GM18508 (cell line): ENCODE measurements at regions not wholly inside any gene's neighbourhood (a gene's known extent, or its start where the extent isn't known, plus 50 kb on each side); places are given as distances from the start of the nearest gene placed in this dataset.
"Not testable (repeated sequence)": the region's sequence is repeated elsewhere in the genome, so short reads cannot be mapped to it uniquely, and the experiment has no call there.

Source experiments
- ATAC-seq: cut with Tn5 transposase; IDR thresholded peaks from one replicate; pipeline ENCODE4 v1.9.1; 2021; ENCODE audit warnings: moderate number of reproducible peaks; ENCODE audit not compliant: insufficient read depth, unreplicated experiment

DNA sequence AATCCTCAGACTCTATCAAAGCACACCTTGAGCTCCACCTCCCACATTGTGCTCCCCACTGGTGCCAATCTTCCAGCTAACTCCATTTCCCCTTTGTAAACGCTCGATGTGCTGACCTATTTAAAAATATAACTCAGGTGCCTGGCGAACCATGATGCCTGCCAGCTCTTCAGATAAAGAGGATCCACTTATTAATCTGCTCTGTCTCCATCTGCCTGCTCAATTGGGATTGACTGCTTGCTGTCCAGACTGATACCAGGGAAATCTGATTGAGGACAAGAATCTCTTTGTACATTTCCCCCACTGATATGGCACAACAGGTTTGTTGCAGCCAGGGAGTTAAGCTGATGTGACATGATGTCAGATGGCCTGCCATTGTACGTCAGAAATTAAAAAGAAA is 2036.5 kb upstream of the CELF4 start:
- ATAC-seq: no peak

DNA sequence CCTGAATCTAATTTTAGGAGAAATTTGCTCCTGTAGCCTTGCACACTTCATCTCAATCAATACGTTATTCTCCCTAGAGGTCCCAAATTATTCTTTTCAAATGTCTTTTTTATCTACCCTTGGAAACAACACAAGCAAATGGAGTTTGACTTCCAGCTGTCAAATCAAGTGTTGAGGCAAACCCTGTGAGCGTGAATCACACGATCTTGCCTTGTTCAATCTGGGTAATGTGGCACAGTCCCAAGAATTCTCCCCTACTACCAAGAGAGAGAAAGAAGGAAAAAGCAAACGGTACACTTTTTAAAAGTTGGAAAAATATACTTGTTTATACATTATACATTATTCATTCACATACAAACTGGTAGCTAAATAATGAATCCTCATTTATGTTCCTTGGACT is 2035.3 kb upstream of the CELF4 start:
- ATAC-seq: no peak

DNA sequence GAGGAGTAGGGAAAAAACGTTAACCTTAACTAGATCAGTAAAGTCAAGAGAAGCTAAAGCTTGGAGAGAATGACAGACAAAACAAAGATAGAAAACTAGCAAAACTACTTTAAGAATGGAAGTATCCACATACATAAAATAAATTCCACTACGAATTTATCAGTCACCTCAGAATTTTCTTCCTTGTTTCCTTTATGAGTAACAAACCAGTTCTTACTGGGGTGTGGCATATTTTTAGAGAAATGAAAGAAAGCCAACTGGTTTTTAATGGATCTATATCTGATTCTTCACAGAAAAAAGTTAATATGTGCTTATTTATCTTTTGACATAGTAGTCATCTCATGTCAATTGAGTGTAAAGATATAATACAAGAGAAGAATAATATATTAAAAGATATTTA is 2033.7 kb upstream of the CELF4 start:
- no peak for ATAC-seq

DNA sequence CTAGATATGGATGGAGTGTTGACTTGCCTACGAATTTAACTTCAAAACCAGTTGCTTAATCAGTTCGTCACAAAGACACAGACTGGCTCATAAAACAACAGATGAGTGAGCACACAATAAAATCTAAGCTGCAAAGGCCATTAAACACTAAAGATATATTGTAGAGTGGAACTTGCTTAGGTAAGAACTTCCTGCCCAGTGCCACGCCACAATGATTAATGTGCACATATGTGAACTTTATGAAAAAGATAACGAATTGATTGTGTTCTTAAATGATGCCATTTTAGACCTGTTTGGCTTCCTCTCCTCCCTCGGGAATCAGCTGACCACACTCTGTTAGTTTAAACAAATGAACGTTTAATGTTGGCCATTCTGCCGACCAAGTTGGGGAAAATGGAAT is 2031.3 kb upstream of the CELF4 start:
- no peak for ATAC-seq

DNA sequence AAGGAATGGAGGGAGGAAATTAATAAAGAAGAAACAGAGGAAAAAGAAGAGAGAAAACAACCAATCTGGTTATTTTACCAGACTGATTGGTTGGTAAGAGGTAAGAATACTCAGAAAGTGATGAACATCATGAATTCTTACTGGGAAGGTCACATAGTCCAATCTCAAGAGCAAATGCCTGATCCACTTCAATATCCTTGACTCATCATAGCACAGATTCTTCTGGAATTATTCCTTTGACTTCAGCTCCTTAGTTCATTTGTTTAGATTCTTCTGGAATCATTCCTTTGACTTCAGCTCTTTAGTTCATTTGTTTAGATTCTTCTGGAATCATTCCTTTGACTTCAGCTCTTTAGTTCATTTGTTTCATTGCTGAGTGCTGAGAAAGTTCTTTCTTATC is 2030.6 kb upstream of the CELF4 start:
- ATAC-seq: no peak

DNA sequence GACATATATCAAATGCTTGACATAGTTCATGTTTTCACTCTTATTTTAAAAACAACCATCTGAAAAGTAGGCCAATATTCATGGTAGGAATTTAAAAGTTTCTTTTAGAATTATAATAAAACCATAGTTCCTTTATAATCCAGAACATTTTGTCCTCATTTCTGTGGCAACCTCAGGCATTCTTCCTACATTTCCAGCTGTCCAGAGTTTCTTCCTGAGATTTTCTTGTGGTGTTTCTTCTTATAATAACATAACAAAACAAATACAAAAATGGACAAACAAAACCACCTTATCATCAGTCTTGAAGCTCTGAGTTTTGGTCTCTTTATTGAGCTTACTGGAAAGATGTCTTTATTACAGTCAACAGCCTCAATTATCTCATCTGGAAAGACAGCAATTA is 2028.6 kb upstream of the CELF4 start:
- no peak for ATAC-seq

- ATAC-seq: no peak
These were observed 2026.1 kb upstream of the CELF4 start for GRCh38 chr18:39591649-39592048.

GRCh38 chr18:39589496-39589895 is 2023.9 kb upstream of the CELF4 start:
- no peak for ATAC-seq

DNA sequence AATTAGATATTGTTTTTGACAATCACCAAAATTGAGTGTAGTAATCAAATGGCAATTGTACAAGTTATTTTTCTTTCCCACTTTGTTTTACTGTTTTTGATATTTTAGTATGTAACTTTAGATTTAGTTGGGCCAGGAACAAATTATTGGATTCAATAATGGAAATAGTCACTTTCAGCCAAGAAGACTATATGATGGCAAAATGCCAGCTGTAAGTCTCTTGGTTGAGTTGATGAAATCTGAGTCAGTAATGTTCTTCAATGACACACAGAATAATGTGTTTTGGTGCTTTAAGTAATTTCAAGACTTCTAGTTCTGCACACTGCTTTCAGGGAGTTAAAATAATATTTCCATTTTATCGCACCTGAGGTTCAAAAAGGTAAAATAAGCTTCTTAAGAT is 2022.0 kb upstream of the CELF4 start:
- ATAC-seq: no peak

- no peak for ATAC-seq
These were observed 2021.1 kb upstream of the CELF4 start for GRCh38 chr18:39586741-39587140.

DNA sequence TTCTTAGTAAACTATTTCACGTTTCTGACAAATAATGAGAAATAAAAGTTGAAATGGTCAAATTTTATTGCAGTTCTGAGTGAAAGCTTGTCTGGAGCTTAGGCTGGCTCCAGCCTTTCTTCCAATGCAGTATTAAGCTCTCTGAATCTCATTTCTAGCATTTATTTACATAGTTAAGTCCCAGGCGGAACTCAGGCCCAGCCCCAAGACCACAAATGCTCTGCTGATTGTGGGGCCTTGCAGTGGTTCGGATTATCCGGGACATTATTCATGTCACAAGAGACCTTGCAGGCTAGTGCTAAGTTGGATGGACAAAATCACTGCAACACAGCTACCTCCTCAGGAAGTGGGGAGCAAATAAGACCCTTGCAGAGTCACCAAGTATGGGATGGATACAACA is 2009.3 kb upstream of the CELF4 start:
- no peak for ATAC-seq

DNA sequence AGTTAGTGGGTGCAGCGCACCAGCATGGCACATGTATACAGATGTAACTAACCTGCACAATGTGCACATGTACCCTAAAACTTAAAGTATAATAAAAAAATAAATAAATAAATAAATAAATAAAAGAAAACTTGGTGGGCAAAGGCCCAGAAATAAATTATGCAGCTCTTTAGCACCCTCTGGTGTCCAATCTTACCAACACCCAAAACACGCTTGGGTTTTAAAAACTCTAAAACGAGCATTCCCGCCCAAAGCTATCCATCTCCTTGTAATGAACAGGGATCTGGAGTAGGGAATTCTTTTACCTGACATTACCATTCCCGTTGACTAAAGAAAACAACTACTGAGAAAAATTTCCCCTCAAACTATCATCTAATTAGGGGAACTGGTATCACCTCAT is 2005.9 kb upstream of the CELF4 start:
- no peak for ATAC-seq

DNA sequence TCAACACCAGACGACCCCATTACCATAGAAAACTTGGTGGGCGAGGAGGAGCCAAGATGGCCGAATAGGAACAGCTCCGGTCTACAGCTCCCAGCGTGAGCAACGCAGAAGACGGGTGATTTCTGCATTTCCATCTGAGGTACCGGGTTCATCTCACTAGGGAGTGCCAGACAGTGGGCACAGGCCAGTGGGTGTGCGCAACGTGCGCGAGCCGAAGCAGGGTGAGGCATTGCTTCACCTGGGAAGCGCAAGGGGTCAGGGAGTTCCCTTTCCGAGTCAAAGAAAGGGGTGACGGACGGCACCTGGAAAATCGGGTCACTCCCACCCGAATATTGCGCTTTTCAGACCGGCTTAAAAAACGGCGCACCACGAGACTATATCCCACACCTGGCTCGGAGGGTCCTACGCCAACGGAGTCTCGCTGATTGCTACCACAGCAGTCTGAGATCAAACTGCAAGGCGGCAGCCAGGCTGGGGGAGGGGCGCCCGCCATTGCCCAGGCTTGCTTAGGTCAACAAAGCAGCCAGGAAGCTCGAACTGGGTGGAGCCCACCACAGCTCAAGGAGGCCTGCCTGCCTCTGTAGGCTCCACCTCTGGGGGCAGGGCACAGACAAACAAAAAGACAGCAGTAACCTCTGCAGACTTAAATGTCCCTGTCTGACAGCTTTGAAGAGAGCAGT is 2000.1 kb upstream of the CELF4 start:
- not testable (repeated sequence) for ATAC-seq

GRCh38 chr18:39564716-39565115 is 1999.1 kb upstream of the CELF4 start:
- no peak for ATAC-seq

GRCh38 chr18:39561126-39561525 is 1995.5 kb upstream of the CELF4 start:
- ATAC-seq: no peak

- ATAC-seq: no peak
These were observed 1993.1 kb upstream of the CELF4 start for GRCh38 chr18:39558658-39559057.

GRCh38 chr18:39555496-39555895 is 1989.9 kb upstream of the CELF4 start:
- no peak for ATAC-seq

DNA sequence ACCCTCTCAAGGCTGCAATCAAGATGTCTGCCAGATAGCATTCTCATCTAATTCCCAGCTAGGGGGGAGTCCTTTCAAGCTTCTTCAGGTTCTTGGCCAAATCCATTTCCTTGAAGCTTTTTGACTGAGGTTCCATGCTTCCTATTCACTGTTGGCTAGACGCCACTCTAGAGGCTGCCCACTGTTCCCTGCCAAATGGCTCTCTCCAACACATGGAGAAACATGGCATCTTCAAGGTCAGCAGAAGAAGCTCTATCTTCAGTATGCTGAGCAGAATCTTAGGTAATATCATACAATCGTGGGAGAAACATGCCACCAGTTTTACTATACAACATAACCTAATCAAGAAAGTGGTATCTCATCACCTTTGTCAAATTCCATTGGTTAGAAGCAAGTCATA is 1985.1 kb upstream of the CELF4 start:
- no peak for ATAC-seq

DNA sequence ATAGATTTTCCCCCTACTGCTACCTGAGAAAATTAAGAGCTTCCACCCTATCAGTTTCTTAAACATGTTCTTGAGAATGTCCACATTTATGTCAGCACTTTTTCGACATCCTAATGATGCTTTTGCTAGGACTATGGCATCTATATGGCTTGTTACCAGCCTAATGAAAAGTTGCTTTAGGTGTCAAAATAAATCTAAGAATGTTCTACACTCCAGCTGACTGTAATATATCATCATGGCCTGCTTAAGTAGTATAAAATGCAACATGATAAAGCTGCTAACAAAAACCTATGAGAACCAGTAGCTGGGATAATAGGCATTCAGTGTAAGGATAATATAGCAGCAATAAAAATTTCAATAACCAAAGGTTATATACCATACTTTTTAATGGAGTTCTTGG is 1983.5 kb upstream of the CELF4 start:
- ATAC-seq: no peak

DNA sequence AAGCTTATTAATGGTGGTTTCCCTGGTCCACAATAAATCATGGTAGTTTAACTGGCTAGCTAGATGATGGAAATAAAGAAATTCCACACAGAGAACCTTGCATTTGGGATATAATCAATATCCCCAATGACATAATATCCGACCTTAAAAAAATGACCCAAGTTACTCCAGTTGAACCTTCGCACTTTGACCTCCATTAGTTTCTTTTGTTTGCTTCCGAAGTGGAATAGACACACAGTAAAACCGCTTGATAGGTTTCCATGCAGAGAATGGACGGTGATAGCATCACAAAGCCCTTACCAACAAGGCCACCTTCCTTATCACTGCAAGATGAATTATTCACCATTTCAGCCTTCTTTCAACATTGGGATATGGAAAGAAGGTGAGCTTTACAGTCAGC is 1966.1 kb upstream of the CELF4 start:
- ATAC-seq: no peak

- ATAC-seq: no peak
These were observed 1963.8 kb upstream of the CELF4 start for GRCh38 chr18:39529358-39529757.

- ATAC-seq: no peak
These were observed 1961.9 kb upstream of the CELF4 start for GRCh38 chr18:39527465-39527864.

DNA sequence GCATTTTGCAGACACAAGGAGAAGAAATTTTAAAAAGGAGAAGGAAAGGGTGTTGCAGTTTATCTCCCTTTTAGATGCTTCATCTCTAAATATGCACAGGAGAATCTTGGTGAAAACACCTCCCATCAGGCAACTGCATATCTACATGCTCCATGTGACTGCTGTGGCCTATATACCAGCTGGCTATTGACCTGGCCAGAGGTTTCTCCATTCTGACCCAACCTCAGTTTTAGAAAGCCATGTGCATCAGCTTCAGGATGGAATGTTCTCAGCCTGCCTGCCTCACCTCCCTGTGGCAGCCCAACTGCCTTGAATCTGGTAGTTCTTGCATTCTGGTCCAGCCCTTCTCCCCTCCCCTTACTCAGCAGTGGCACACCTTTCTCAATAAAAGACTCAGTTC is 1958.8 kb upstream of the CELF4 start:
- ATAC-seq: no peak
